ENCODE measurements at regions not wholly inside any gene's neighbourhood (a gene's known extent, or its start where the extent isn't known, plus 50 kb on each side); places are given as distances from the start of the nearest gene placed in this dataset.

GRCh38 chr11:129247135-129247534, 55.0 kb upstream of the ARHGAP32 start:
- Histone ChIP-seq H3K9me3 (no peaks in the 10 kb centered on the region), H3K36me3 (no peaks in the 10 kb centered on the region), H3K4me1 (replicated peaks) (no peaks in the 10 kb centered on the region), H3K27me3 (replicated peaks; ENCODE audit: insufficient read depth) (no peaks in the 10 kb centered on the region), H3K4me3 (no peak overlapping the region), H3K27ac (no peak overlapping the region)
- WGBS, result 81% methylated on average over 1 of the region's 1 CpG
- intact Hi-C loops (cut with DNase I), result no loop called here
- DNase-seq (ENCODE audit: low spot score), result no peak
- TF ChIP-seq CTCF (IDR thresholded peaks at IDR 0.05) (no peak), POLR2AphosphoS5 (IDR thresholded peaks at IDR 0.05) (no peak), POLR2A (IDR thresholded peaks at IDR 0.05) (no peak)

GRCh38 chr11:129242855-129243254, 50.7 kb upstream of the ARHGAP32 start:
- DNase-seq (ENCODE audit: low spot score), result no peak
- Histone ChIP-seq H3K36me3 (no peaks in the 10 kb centered on the region), H3K27ac (no peak overlapping the region), H3K9me3 (no peaks in the 10 kb centered on the region), H3K4me3 (no peak overlapping the region), H3K27me3 (replicated peaks; ENCODE audit: insufficient read depth) (no peaks in the 10 kb centered on the region), H3K4me1 (replicated peaks) (no peaks in the 10 kb centered on the region)
- no peak for TF ChIP-seq POLR2AphosphoS5 (IDR thresholded peaks at IDR 0.05)
- TF ChIP-seq CTCF (IDR thresholded peaks at IDR 0.05), result no peak
- no peak for TF ChIP-seq POLR2A (IDR thresholded peaks at IDR 0.05)
- 95% methylated on average over 2 of the region's 2 CpGs for WGBS
- intact Hi-C loops (cut with DNase I), result no loop called here

All from prostate gland (tissue), 2 donors.